GM12878 (cell line): ENCODE measurements at regions not wholly inside any gene's neighbourhood (a gene's known extent, or its start where the extent isn't known, plus 50 kb on each side); places are given as distances from the start of the nearest gene placed in this dataset.

Source experiments
- ATAC-seq: fragments of 200-7000 bp; cut with Tn5 transposase; 3 replicates; pipeline ENCODE4 v1.9.1; 2020; ENCODE audit warnings: mild to moderate bottlenecking, moderate library complexity
- BruUV-seq: library from RNA; stranded (reverse); fragments of 400-500 nt; replicated peaks from 2 replicates; lab custom pipeline; 2021; lab: Mats Ljungman, UMichigan
- CTCF ChIA-PET: fragments of 300-600 bp; sonication (Branson Sonifier 250); formaldehyde crosslinking; extraction: SDS; loops from one replicate; lab custom pipeline; 2021; ENCODE audit warnings: inconsistent platforms; lab: Yijun Ruan, JAX
- POLR2A ChIA-PET: fragments of 350-600 bp; formaldehyde crosslinking; extraction: SDS; loops from one replicate; lab custom pipeline; 2021; ENCODE audit warnings: inconsistent platforms; lab: Charles Lee
- RAD21 ChIA-PET: fragments of 300-600 bp; sonication (Branson Sonifier 250); formaldehyde crosslinking; loops from one replicate; lab custom pipeline; 2023; ENCODE audit warnings: antibody characterized with exemption; ENCODE audit not compliant: unreplicated experiment; lab: Charles Lee
- SMC1A ChIA-PET: fragments of 300-600 bp; sonication (Branson Sonifier 250); formaldehyde crosslinking; loops from one replicate; lab custom pipeline; 2023; ENCODE audit not compliant: unreplicated experiment, uncharacterized antibody; lab: Charles Lee
- DNase-seq: peaks from one replicate; pipeline ENCODE4 v3.0.0-alpha.2; 2011; ENCODE audit warnings: low read depth, low spot score
- FAIRE-seq: peaks from 3 replicates; lab custom pipeline; 2011; peaks lifted over from hg19 to GRCh38; lab: Jason Lieb, UNC
- H2AFZ ChIP-seq: 2 replicates; pipeline ENCODE4 v1.6.0; 2011; ENCODE audit warnings: low read depth, low read length, control low read depth; ENCODE audit not compliant: control insufficient read depth
- H3K27ac ChIP-seq: 2 replicates; pipeline ENCODE4 v1.5.1; 2011; ENCODE audit warnings: control low read depth; ENCODE audit not compliant: control insufficient read depth, insufficient read depth
- H3K27me3 ChIP-seq, 2 experiments: replicated peaks in 1 of 2; 2 replicates each; pipeline versions ENCODE4 v1.6.0 to v1.6.1; 2011; ENCODE audit warnings: low read length in 1 of 2; ENCODE audit not compliant: control insufficient read depth in 2 of 2, insufficient read depth in 2 of 2
- H3K36me3 ChIP-seq, 2 experiments: 2 replicates each; pipeline ENCODE4 v1.5.1; 2011; ENCODE audit warnings: low read length in 1 of 2; ENCODE audit not compliant: control insufficient read depth in 2 of 2, insufficient read depth in 2 of 2
- H3K4me1 ChIP-seq: 2 replicates; pipeline ENCODE4 v1.6.1; 2011; ENCODE audit warnings: mild to moderate bottlenecking, low read length, moderate library complexity, mixed read lengths; ENCODE audit not compliant: control insufficient read depth, insufficient read depth
- H3K4me2 ChIP-seq: 2 replicates; pipeline ENCODE4 v1.6.0; 2011; ENCODE audit warnings: control low read depth; ENCODE audit not compliant: control insufficient read depth, insufficient read depth
- H3K4me3 ChIP-seq: fragments of 200-600 bp; sonication (generic); 2 replicates; pipeline ENCODE4 v1.5.1; 2016
- H3K79me2 ChIP-seq: 2 replicates; pipeline ENCODE4 v1.6.0; 2011; ENCODE audit warnings: low read length; ENCODE audit not compliant: control insufficient read depth, insufficient read depth
- H3K9ac ChIP-seq: 2 replicates; pipeline ENCODE4 v1.8.0; 2011; ENCODE audit warnings: low read length, control low read depth, mixed read lengths; ENCODE audit not compliant: control insufficient read depth, insufficient read depth
- H3K9me3 ChIP-seq: replicated peaks from 3 replicates; pipeline ENCODE4 v1.5.1; 2011; ENCODE audit warnings: mild to moderate bottlenecking, low read length; ENCODE audit not compliant: control insufficient read depth, insufficient read depth
- H4K20me1 ChIP-seq: 2 replicates; pipeline ENCODE4 v1.6.0; 2011; ENCODE audit not compliant: control insufficient read depth, insufficient read depth
- MTA2 ChIP-seq: fragments of 450-650 bp; IDR thresholded peaks from 2 replicates; pipeline ENCODE4 v1.6.1; 2016; ENCODE audit warnings: low read depth, mild to moderate bottlenecking, moderate library complexity
- POLR2AphosphoS2 ChIP-seq: IDR thresholded peaks from 2 replicates; pipeline ENCODE4 v1.6.1; 2011; ENCODE audit warnings: low read depth, mild to moderate bottlenecking, low read length, improper control_type of control experiment, moderate library complexity
- POU2F2 ChIP-seq: IDR thresholded peaks from 3 replicates; pipeline ENCODE4 v1.6.1; 2011; ENCODE audit warnings: low read depth, mild to moderate bottlenecking, low read length, borderline replicate concordance
- ZBTB11 ChIP-seq: fragments of 450-650 bp; formaldehyde crosslinking; IDR thresholded peaks from 2 replicates; pipeline ENCODE4 v1.5.0; 2022; ENCODE audit warnings: mild to moderate bottlenecking, missing genetic modification characterization
- ZBTB4 ChIP-seq: fragments of 450-650 bp; formaldehyde crosslinking; IDR thresholded peaks from 2 replicates; pipeline ENCODE4 v1.4.0; 2022; ENCODE audit warnings: mild to moderate bottlenecking, moderate library complexity
- ZNF592 ChIP-seq: fragments of 450-650 bp; IDR thresholded peaks from 2 replicates; pipeline ENCODE4 v1.6.1; 2017; ENCODE audit warnings: mild to moderate bottlenecking, moderate library complexity
- WGBS: methylation state at CpG from one replicate; pipeline ENCODE4 v1.1.6; 2016; ENCODE audit warnings: low lambda C conversion rate; ENCODE audit not compliant: insufficient replicate concordance, insufficient coverage; ENCODE audit errors: missing lambda C conversion rate; 5-methylcytosine and 5-hydroxymethylcytosine counted together
- in situ Hi-C: fragments of 300-500 bp; cut with MboI; formaldehyde crosslinking; loops from 9 replicates; pipeline ENCODE4 v1.14.3; 2018; ENCODE audit warnings: mixed read lengths
- intact Hi-C: fragments of 100-400 bp; cut with micrococcal nuclease; formaldehyde crosslinking; loops from one replicate; pipeline ENCODE4 v1.14.2; 2022; ENCODE audit not compliant: unreplicated experiment

- SMC1A ChIA-PET, result no interaction called here
- H3K4me1 ChIP-seq, result no peaks in the 10 kb centered on the region
- CTCF ChIA-PET, result no interaction called here
- no peak overlapping the region for H3K4me2 ChIP-seq
- H2AFZ ChIP-seq, result no peak overlapping the region
- in situ Hi-C loops, result no loop called here
- intact Hi-C loops, result no loop called here
- BruUV-seq, result no TSS peak
- FAIRE-seq (no peak), ATAC-seq (no peak), DNase-seq (no peak)
- no peaks in the 10 kb centered on the region for H3K27me3 ChIP-seq
- H3K36me3 ChIP-seq, result no peaks in the 10 kb centered on the region
- no peak overlapping the region for H3K27ac ChIP-seq
- no peaks in the 10 kb centered on the region for H3K79me2 ChIP-seq
- POLR2A ChIA-PET, result no interaction called here
- no peak overlapping the region for H3K4me3 ChIP-seq
- WGBS, result 28% methylated on average over 17 of the region's 18 CpGs
- no peaks in the 10 kb centered on the region for H3K9me3 ChIP-seq
- no peak overlapping the region for H3K9ac ChIP-seq
- H4K20me1 ChIP-seq, result no peaks in the 10 kb centered on the region
- RAD21 ChIA-PET, result no interaction called here
- TF ChIP-seq ZBTB11 (no peak), ZBTB4 (CRISPR knock-in tag) (no peak), MTA2 (no peak), ZNF592 (no peak), POU2F2 (no peak), POLR2AphosphoS2 (no peak)
Observed at GRCh38 chr9:88236511-88237478, 98.5 kb upstream of the SPATA31C2 start.
